HCT116 (cell line): ENCODE measurements at regions not wholly inside any gene's neighbourhood (a gene's known extent, or its start where the extent isn't known, plus 50 kb on each side); places are given as distances from the start of the nearest gene placed in this dataset.

Source experiments
- ATAC-seq: fragments of 200-7000 bp; cut with Tn5 transposase; 2 replicates; pipeline ENCODE4 v1.9.1; 2020; ENCODE audit warnings: mild to moderate bottlenecking, moderate library complexity
- BruUV-seq: library from RNA; stranded (reverse); fragments of 400-500 nt; replicated peaks from 2 replicates; lab custom pipeline; 2021; lab: Mats Ljungman, UMichigan
- CTCF ChIA-PET: fragments of 300-600 bp; sonication (Branson Sonifier 250); formaldehyde crosslinking; loops from one replicate; lab custom pipeline; 2021; ENCODE audit warnings: antibody characterized with exemption; lab: Charles Lee
- POLR2A ChIA-PET: fragments of 300-600, 350-600 bp; sonication (Branson Sonifier 250); formaldehyde crosslinking; loops from one replicate; lab custom pipeline; 2021; ENCODE audit warnings: antibody characterized with exemption; lab: Charles Lee
- RAD21 ChIA-PET, 2 experiments: fragments of 300-600 bp; sonication (Branson Sonifier 250); formaldehyde crosslinking; loops; one replicate each; lab custom pipeline; 2023; ENCODE audit warnings: low total read pairs in 2 of 2; ENCODE audit not compliant: uncharacterized antibody in 2 of 2, unreplicated experiment in 2 of 2, low non-redundant PET in 1 of 2; lab: Charles Lee
- DNase-seq: peaks from one replicate; pipeline ENCODE4 v3.0.0-alpha.2; 2010; ENCODE audit warnings: low read depth, low spot score
- H2AFZ ChIP-seq: fragments of 200-600 bp; shearing (Covaris generic), sonication (generic); 2 replicates; pipeline ENCODE4 v1.6.1; 2017; ENCODE audit warnings: low read depth, mixed run types, mixed read lengths, antibody characterized with exemption, low read length; ENCODE audit not compliant: poor library complexity, severe bottlenecking
- H3K27ac ChIP-seq: 2 replicates; pipeline ENCODE4 v1.5.1; 2012; ENCODE audit warnings: low read depth, low read length
- H3K27me3 ChIP-seq: fragments of 200-600 bp; sonication (generic); 2 replicates; pipeline ENCODE4 v1.6.1; 2016; ENCODE audit warnings: mixed run types, low read length, mixed read lengths; ENCODE audit not compliant: insufficient read depth
- H3K36me3 ChIP-seq, 2 experiments: fragments of 200-500 bp in 1 of 2; fragments of 200-600 bp in 1 of 2; sonication (Bioruptor generic) in 1 of 2; sonication (generic) in 1 of 2; 2 replicates each; pipeline versions ENCODE4 v1.5.1 to v1.6.1; 2014 to 2016; ENCODE audit warnings: low read length in 2 of 2, inconsistent platforms in 1 of 2, mixed read lengths in 1 of 2, mixed run types in 1 of 2; ENCODE audit not compliant: insufficient read depth in 2 of 2, control insufficient read depth in 1 of 2
- H3K4me1 ChIP-seq, 2 experiments: fragments of 200-600 bp in 1 of 2; sonication (generic) in 1 of 2; 2 replicates each; pipeline versions ENCODE4 v1.5.1 to v1.6.1; 2012 to 2017; ENCODE audit warnings: low read length in 2 of 2, inconsistent platforms in 1 of 2, mild to moderate bottlenecking in 1 of 2, mixed read lengths in 1 of 2, mixed run types in 1 of 2, moderate library complexity in 1 of 2; ENCODE audit not compliant: insufficient read depth in 2 of 2, control insufficient read depth in 1 of 2
- H3K4me2 ChIP-seq: fragments of 200-600 bp; sonication (generic); 2 replicates; pipeline ENCODE4 v1.6.1; 2017; ENCODE audit warnings: mixed run types, low read length, mixed read lengths
- H3K4me3 ChIP-seq, 2 experiments: fragments of 200-600 bp in 1 of 2; sonication (generic) in 1 of 2; replicated peaks in 1 of 2; 2 replicates each; pipeline ENCODE4 v1.5.1; 2011 to 2016; ENCODE audit warnings: low read length in 2 of 2, control low read depth in 1 of 2, low read depth in 1 of 2, mild to moderate bottlenecking in 1 of 2, mixed read lengths in 1 of 2, mixed run types in 1 of 2
- H3K79me2 ChIP-seq: fragments of 200-600 bp; sonication (generic); 2 replicates; pipeline ENCODE4 v1.6.1; 2017; ENCODE audit warnings: mild to moderate bottlenecking, mixed run types, low read length, moderate library complexity, mixed read lengths; ENCODE audit not compliant: insufficient read depth
- H3K9ac ChIP-seq: fragments of 200-600 bp; sonication (generic); 2 replicates; pipeline ENCODE4 v1.6.1; 2016; ENCODE audit warnings: low read length, mixed read lengths
- H3K9me2 ChIP-seq: fragments of 200-600 bp; sonication (generic), shearing (Covaris generic); 2 replicates; pipeline ENCODE4 v1.6.1; 2017; ENCODE audit warnings: mixed run types, mild to moderate bottlenecking, moderate library complexity; ENCODE audit not compliant: insufficient read depth
- H3K9me3 ChIP-seq, 2 experiments: fragments of 200-500 bp in 1 of 2; fragments of 200-600 bp in 1 of 2; sonication (Bioruptor generic) in 1 of 2; sonication (generic) in 1 of 2; 2 replicates each; pipeline ENCODE4 v1.6.1; 2014 to 2017; ENCODE audit warnings: low read length in 2 of 2, mixed read lengths in 2 of 2, inconsistent platforms in 1 of 2, low read depth in 1 of 2, mild to moderate bottlenecking in 1 of 2, mixed run types in 1 of 2, moderate library complexity in 1 of 2; ENCODE audit not compliant: control insufficient read depth in 1 of 2, insufficient read depth in 1 of 2
- H4K20me1 ChIP-seq: fragments of 200-600 bp; sonication (generic), shearing (Covaris generic); 2 replicates; pipeline ENCODE4 v1.6.1; 2017; ENCODE audit warnings: mixed run types, mild to moderate bottlenecking, moderate library complexity; ENCODE audit not compliant: insufficient read depth
- CTCF ChIP-seq, 3 experiments: fragments of 200-600 bp in 1 of 3; sonication (generic) in 1 of 3; IDR thresholded peaks in 2 of 3; conservative IDR thresholded peaks in 1 of 3; 2 replicates each; pipeline ENCODE4 v1.5.1; 2012 to 2017; ENCODE audit warnings: low read depth in 2 of 3, low read length in 2 of 3, antibody characterized with exemption in 1 of 3, borderline replicate concordance in 1 of 3, control low read depth in 1 of 3, mild to moderate bottlenecking in 1 of 3, mixed read lengths in 1 of 3, mixed run types in 1 of 3, moderate library complexity in 1 of 3; ENCODE audit not compliant: insufficient read depth in 1 of 3
- EZH2 ChIP-seq: fragments of 200-600 bp; sonication (generic); IDR thresholded peaks from 2 replicates; pipeline ENCODE4 v1.6.1; 2017; ENCODE audit warnings: antibody characterized with exemption, mixed run types
- MAX ChIP-seq: IDR thresholded peaks from 2 replicates; pipeline ENCODE4 v1.6.1; 2012
- SP1 ChIP-seq: IDR thresholded peaks from 2 replicates; pipeline ENCODE4 v1.6.1; 2012; ENCODE audit warnings: low read depth
- intact Hi-C: fragments of 100-400 bp; cut with micrococcal nuclease; formaldehyde crosslinking; loops from 2 replicates; pipeline ENCODE4 v1.10.0; 2022

- no peak for TF ChIP-seq CTCF (IDR thresholded peaks at IDR 0.05 in 2 of 3, conservative IDR thresholded peaks at IDR 0.05 in 1 of 3; ENCODE audit: borderline replicate concordance in 1 of 3, insufficient read depth in 1 of 3, low read depth in 2 of 3, low read length in 2 of 3)
- no peak for TF ChIP-seq SP1
Measured at GRCh38 chr10:21034241-21034640, 137.1 kb upstream of the NEBL start (continued).

GRCh38 chr10:21032587-21033319, 135.6 kb upstream of the NEBL start:
- no peak for ATAC-seq
- H2AFZ ChIP-seq, result no peak overlapping the region
- no peaks in the 10 kb centered on the region for H3K9me3 ChIP-seq
- ChIA-PET CTCF (no interaction called here), RAD21 (no interaction called here), POLR2A (no interaction called here)
- no peak overlapping the region for H3K4me3 ChIP-seq
- peaks cover 0 to 12% of the 10 kb centered on the region in 2 experiments; a peak in 2 of 4 replicates for H3K4me1 ChIP-seq
- no peaks in the 10 kb centered on the region for H3K27me3 ChIP-seq
- H3K9ac ChIP-seq, result no peak overlapping the region
- no peak for DNase-seq
- H3K9me2 ChIP-seq, result no peaks in the 10 kb centered on the region
- no peak overlapping the region for H3K4me2 ChIP-seq
- no peak for TF ChIP-seq MAX
- no peak for TF ChIP-seq EZH2
- intact Hi-C loops, result no loop called here
- H3K36me3 ChIP-seq, result no peaks in the 10 kb centered on the region
- BruUV-seq, result no TSS peak
- no peaks in the 10 kb centered on the region for H4K20me1 ChIP-seq
- no peak overlapping the region for H3K27ac ChIP-seq
- no peaks in the 10 kb centered on the region for H3K79me2 ChIP-seq
